NCI-H526 (cell line): ENCODE measurements at regions not wholly inside any gene's neighbourhood (a gene's known extent, or its start where the extent isn't known, plus 50 kb on each side); places are given as distances from the start of the nearest gene placed in this dataset.
"Not testable (repeated sequence)": the region's sequence is repeated elsewhere in the genome, so short reads cannot be mapped to it uniquely, and the experiment has no call there.

Source experiments
- DNase-seq, 2 experiments: peaks; one replicate each; lab custom pipeline; 2025; lab: John Stamatoyannopoulos, UW

GRCh38 chr3:13137941-13138832 is 65.0 kb upstream of the IQSEC1 start:
- DNase-seq: no peak

GRCh38 chr3:13136848-13137247 is 63.6 kb upstream of the IQSEC1 start:
- DNase-seq: not testable (repeated sequence)

- DNase-seq: no peak
Measured at GRCh38 chr3:13136426-13136825, 63.2 kb upstream of the IQSEC1 start.

- DNase-seq: no peak
Measured at GRCh38 chr3:13135811-13136321, 62.6 kb upstream of the IQSEC1 start.

- DNase-seq: no peak
Measured at GRCh38 chr3:13135251-13135810, 62.1 kb upstream of the IQSEC1 start.

GRCh38 chr3:13134879-13135206 is 61.6 kb upstream of the IQSEC1 start:
- no peak for DNase-seq

- DNase-seq: no peak
Measured at GRCh38 chr3:13134166-13134878, 61.1 kb upstream of the IQSEC1 start.

- DNase-seq: no peak
Measured at GRCh38 chr3:13133471-13133981, 60.3 kb upstream of the IQSEC1 start.

- no peak for DNase-seq
Measured at GRCh38 chr3:13132731-13133410, 59.6 kb upstream of the IQSEC1 start.

- no peak for DNase-seq
Measured at GRCh38 chr3:13132281-13132680, 59.1 kb upstream of the IQSEC1 start.

GRCh38 chr3:13130464-13131193 is 57.4 kb upstream of the IQSEC1 start:
- no peak for DNase-seq

- DNase-seq: no peak
Measured at GRCh38 chr3:13125092-13126015, 52.1 kb upstream of the IQSEC1 start.

GRCh38 chr3:13124631-13125030 is 51.4 kb upstream of the IQSEC1 start:
- no peak for DNase-seq

- no peak for DNase-seq
Measured at GRCh38 chr3:13123765-13124164, 50.5 kb upstream of the IQSEC1 start.

- DNase-seq: no peak
Measured at GRCh38 chr3:13123013-13123654, 49.9 kb upstream of the IQSEC1 start.
